Stimulated activated naive CD8-positive, alpha-beta T cell treated with anti-CD3 and anti-CD28 coated beads, Interleukin-15, amount 100 ng/mL, for 72 hours (primary cell): ENCODE measurements at regions not wholly inside any gene's neighbourhood (a gene's known extent, or its start where the extent isn't known, plus 50 kb on each side); places are given as distances from the start of the nearest gene placed in this dataset.
A peak's percentile ranks its signal among the peaks of the same experiment; 100 is the strongest.

Source experiments
- ATAC-seq: fragments of 150-1000 bp; cut with Tn5 transposase; 2 replicates; pipeline ENCODE4 v1.10.0; 2021; ENCODE audit warnings: mild to moderate bottlenecking, moderate library complexity
- DNase-seq, 2 donors: peaks; one replicate each; pipeline ENCODE4 v3.0.0; 2021 to 2022
- H3K27ac Mint-ChIP-seq, 2 donors: one replicate each; pipeline ENCODE4 v1.8.0; 2022; ENCODE audit warnings: mild to moderate bottlenecking in 2 of 2, mixed read lengths in 2 of 2, moderate library complexity in 2 of 2
- H3K27me3 Mint-ChIP-seq: one replicate; pipeline ENCODE4 v1.8.0; 2022; ENCODE audit warnings: mixed read lengths
- H3K4me1 Mint-ChIP-seq: one replicate; pipeline ENCODE4 v1.8.0; 2022; ENCODE audit warnings: mild to moderate bottlenecking, mixed read lengths
- H3K4me3 Mint-ChIP-seq, 2 donors: one replicate each; pipeline ENCODE4 v1.8.0; 2022; ENCODE audit warnings: mild to moderate bottlenecking in 2 of 2, mixed read lengths in 2 of 2, moderate library complexity in 1 of 2
- H3K9me3 Mint-ChIP-seq, 2 donors: one replicate each; pipeline ENCODE4 v1.8.0; 2022; ENCODE audit warnings: mixed read lengths in 2 of 2

DNA sequence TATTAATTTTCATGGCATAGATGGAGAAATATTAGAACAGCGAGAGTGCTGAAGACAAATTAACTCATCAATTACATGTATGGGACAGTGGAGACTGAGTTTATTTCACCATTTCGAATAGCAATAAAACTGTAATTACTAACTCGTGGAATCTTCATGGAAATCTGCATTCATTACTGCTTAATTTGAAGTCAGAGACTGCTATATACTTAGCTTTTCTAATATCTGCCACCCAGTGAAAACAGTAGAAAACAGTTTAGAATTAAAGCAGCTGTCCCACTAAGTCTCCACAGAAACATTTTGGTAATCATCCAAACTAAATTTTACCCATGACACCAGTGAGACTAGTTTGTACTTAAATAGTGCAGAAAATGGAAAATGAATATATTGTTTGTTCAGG is 56.8 kb downstream of the IZUMO3 start:
- DNase-seq (no peak), ATAC-seq (no peak)
- H3K4me3 Mint-ChIP-seq: no peak overlapping the region
- H3K4me1 Mint-ChIP-seq: no peaks in the 10 kb centered on the region
- peaks cover 7 to 12% of the 10 kb centered on the region in 2 donors for H3K9me3 Mint-ChIP-seq
- no peak overlapping the region for H3K27ac Mint-ChIP-seq
- H3K27me3 Mint-ChIP-seq: no peaks in the 10 kb centered on the region

DNA sequence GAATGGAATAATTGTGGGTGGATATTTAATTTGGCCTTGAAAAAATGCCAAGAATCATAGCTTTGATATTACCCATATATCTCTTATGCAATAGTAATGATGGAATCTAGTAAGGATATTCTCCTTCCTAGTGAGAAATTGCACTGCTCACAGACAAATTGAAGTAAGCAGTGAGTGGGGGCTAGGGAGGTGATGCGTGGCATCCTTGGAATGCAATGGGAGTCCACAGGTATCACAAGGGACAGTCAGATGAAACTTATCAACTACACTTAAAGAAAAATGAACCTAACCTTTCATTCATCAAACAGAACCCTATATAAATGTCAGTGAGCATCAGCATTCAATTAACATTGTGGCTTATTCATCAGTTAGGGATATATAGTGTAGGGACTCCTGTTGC is 57.8 kb downstream of the IZUMO3 start:
- Mint-ChIP-seq H3K4me3 (no peak overlapping the region), H3K9me3 (peaks cover 6 to 7% of the 10 kb centered on the region in 2 donors), H3K27me3 (no peaks in the 10 kb centered on the region), H3K4me1 (no peaks in the 10 kb centered on the region), H3K27ac (no peak overlapping the region)
- DNase-seq (no peak), ATAC-seq (no peak)

DNA sequence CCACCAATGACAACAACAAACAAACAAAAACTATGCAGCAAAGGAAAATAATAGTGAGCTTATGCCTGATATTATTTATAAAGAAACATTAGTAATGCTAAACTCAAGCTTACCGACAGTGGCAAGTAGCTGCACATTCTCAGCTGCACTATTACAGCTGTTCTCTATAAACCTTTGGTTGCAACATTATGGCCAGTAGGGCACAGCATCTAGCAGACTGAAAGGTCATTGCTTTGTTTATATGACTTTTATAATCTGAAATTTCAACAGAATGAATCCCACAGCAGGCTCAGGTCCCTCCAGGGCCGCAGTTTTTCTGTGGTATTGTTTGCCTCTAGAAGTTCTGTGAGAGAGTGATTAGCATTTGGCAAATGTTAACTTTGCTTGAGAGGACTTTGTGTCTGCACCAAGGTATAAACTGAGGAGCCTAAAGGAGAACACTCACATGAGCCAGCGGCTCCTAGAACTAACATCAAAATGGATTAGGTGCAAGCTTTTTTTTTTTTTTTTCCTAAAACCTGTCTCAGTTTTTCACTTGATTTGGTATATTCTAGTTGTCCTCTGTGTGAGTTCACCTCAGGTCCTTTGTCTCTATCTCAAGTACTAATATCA is 58.3 kb downstream of the IZUMO3 start:
- Mint-ChIP-seq H3K27me3 (no peaks in the 10 kb centered on the region), H3K4me1 (no peaks in the 10 kb centered on the region), H3K4me3 (no peak overlapping the region), H3K27ac (no peak overlapping the region), H3K9me3 (peaks cover 6 to 7% of the 10 kb centered on the region in 2 donors)
- no peak for DNase-seq
- ATAC-seq: no peak

DNA sequence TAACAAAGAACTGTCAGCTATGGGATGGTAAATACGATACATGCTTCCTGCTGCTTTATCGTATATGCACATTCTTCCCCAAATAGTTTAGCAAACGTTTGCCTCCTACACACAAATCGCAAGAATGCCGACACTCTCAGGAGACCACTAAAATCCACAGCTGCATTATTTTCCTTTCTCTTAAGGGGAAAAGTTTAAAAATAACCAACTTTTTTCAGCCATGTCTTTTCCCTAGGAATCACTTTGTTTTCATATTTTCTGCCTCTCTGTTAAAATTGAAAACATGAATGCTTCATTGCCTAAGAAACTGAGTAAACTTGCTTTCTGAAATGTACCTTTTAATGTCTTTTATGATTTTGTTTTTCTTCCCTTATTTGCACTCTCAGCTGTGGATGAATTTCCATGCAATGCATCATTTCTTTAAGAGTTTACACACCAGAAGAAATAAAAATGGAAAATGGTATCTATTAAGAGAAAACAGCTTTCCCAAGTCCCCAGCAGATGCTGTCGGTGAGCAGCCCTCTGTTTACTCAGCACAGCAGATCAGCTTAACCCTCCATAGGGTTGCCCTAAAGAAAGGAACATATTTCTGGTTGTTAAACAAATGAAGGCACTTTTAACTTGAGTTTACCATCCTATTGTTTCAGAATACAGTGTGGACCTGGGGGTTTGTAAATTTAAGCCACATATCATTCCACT is 66.2 kb downstream of the IZUMO3 start:
- peak overlapping the region in 1 of 2 donors; percentile 76 for H3K27ac Mint-ChIP-seq
- DNase-seq (no peak), ATAC-seq (no peak)
- H3K4me3 Mint-ChIP-seq: no peak overlapping the region
- H3K9me3 Mint-ChIP-seq: peaks cover 13 to 18% of the 10 kb centered on the region in 2 donors
- no peaks in the 10 kb centered on the region for H3K27me3 Mint-ChIP-seq
- H3K4me1 Mint-ChIP-seq: no peaks in the 10 kb centered on the region

DNA sequence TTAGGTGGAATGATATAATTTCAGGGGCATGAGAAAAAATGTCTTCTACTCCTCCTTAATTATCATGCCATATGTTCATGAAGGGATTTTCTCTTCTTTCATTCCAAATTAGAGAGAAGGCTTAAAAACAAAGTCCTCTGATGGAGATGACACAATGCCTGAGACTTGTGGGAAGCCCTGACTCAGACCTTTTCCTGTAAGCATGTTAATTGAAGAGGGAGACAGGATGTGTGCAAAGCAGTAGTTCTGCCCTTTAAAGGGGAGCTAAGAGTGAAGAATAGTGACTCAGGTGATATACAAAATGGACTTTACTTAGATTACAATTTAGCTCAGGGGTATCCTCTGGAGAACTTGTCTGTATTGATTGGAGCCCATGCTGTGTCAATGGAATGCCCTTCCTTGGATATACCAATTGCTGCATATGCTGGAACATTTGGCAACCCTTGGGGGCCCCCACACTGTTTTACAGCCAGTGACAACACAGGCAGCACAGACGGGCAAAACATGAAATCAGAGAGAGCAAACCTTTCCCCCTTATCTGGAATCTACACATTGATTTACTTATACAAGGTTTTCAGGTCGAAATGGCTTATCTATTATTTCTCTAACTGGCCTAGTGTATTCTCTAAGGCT is 81.3 kb downstream of the IZUMO3 start:
- H3K27ac Mint-ChIP-seq: no peak overlapping the region
- DNase-seq (no peak), ATAC-seq (no peak)
- peaks cover 17 to 26% of the 10 kb centered on the region in 2 donors for H3K9me3 Mint-ChIP-seq
- H3K4me1 Mint-ChIP-seq: no peaks in the 10 kb centered on the region
- H3K27me3 Mint-ChIP-seq: no peaks in the 10 kb centered on the region
- H3K4me3 Mint-ChIP-seq: no peak overlapping the region

DNA sequence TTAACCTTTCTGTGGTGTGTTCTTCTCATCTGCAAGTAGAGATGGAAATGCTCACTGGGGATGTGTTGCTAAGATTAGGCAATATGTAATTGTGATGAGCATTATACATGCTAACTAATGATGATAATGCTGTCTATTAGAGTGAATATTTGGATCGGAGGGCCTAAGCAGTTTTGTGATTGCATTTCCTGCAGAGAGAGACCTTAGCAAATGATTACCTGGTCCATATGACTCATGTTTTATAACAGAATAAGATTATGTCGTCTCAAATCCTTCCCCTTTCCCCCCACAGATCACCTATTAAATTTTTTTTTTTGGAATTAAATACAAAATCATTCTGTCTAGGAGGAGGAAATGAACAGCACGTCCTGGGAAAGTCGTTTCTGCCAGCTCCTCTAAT is 82.7 kb downstream of the IZUMO3 start:
- Mint-ChIP-seq H3K27me3 (no peaks in the 10 kb centered on the region), H3K4me1 (no peaks in the 10 kb centered on the region), H3K9me3 (peaks cover 12 to 19% of the 10 kb centered on the region in 2 donors), H3K4me3 (no peak overlapping the region), H3K27ac (peak overlapping the region in 1 of 2 donors; percentile 27)
- DNase-seq (no peak), ATAC-seq (no peak)

DNA sequence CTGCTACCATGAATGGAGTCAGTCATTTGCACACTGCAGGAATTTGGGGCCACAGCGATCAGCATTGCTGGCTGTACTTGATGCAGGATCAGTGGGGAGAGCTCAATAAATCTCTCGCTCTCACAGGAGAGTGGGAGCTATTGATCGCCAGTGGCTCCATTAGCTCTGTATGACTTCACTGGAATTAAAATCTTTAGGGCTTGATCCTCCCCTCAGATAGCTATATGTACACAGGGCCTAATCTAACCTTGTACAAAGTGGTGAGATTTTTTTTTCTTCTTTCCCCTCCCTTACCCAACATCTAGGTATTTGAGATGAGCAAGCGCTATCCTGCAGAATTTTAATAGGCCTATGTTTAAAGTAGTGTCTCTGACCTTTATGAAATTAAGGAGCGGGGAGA is 84.9 kb downstream of the IZUMO3 start:
- Mint-ChIP-seq H3K9me3 (peaks cover 2 to 14% of the 10 kb centered on the region in 2 donors), H3K4me3 (no peak overlapping the region), H3K27me3 (no peaks in the 10 kb centered on the region), H3K27ac (no peak overlapping the region), H3K4me1 (no peaks in the 10 kb centered on the region)
- DNase-seq: no peak
- no peak for ATAC-seq

DNA sequence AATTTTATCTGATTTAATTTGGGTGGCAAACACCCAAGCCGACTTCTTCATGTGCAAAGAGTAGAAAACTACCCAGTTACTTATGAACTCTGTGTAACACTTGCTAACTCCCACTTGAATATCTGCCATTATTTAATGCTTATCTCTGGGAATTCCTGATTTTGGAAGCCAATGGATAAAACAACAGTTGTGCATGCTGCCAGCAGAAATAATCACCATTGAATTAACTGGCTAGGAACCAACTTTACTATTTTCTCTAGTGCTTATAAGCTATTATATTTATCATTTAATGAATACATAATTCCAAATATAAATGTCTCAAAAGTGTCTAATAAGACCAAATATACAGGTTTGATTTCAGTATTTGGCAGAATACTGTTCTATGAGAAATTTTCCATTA is 85.7 kb downstream of the IZUMO3 start:
- H3K4me1 Mint-ChIP-seq: no peaks in the 10 kb centered on the region
- H3K9me3 Mint-ChIP-seq: peaks cover 0 to 11% of the 10 kb centered on the region in 2 donors
- ATAC-seq (no peak), DNase-seq (no peak)
- H3K4me3 Mint-ChIP-seq: no peak overlapping the region
- H3K27me3 Mint-ChIP-seq: no peaks in the 10 kb centered on the region
- H3K27ac Mint-ChIP-seq: no peak overlapping the region

DNA sequence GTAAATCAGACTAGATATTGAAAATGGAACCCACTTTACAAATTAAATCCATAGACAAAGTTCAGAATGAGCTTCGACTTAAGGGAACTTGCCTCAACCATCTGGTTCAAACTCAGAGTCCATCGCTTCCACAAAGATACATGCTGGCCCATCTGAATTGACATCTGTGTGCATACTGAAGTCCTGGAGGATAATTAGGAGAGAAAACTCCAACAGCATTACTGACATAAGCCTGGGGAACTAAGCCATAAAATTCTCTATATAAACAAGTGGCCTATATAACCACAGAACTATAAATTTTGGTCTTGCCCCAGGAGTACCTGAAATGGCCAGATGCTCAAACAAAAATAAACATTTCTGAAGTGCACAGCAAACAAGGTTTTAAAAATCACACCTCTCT is 94.4 kb downstream of the IZUMO3 start:
- DNase-seq: no peak
- Mint-ChIP-seq H3K4me3 (no peak overlapping the region), H3K4me1 (no peaks in the 10 kb centered on the region), H3K27me3 (no peaks in the 10 kb centered on the region), H3K27ac (no peak overlapping the region), H3K9me3 (peaks cover 0 to 15% of the 10 kb centered on the region in 2 donors)
- no peak for ATAC-seq

DNA sequence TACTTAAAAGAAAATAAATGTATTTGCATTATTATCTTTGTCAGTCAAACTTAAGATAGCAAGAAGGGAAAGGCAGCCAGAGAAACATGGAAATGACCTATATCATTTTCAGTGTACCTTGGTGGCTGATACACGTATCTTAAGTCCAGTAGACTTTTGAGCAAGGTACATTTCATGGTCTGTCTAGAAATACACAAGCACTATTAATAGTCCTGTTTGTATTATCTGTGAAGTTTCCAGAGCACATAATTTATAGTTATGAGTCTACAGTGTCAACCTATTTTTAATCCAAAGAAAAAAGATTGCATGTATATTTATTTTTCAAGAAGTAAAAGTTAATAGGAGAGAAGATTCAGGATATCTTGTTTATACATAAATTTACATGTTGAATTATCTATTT is 95.7 kb downstream of the IZUMO3 start:
- Mint-ChIP-seq H3K27me3 (no peaks in the 10 kb centered on the region), H3K4me1 (no peaks in the 10 kb centered on the region), H3K4me3 (no peak overlapping the region), H3K27ac (no peak overlapping the region), H3K9me3 (peaks cover 0 to 28% of the 10 kb centered on the region in 2 donors)
- DNase-seq (no peak), ATAC-seq (no peak)

DNA sequence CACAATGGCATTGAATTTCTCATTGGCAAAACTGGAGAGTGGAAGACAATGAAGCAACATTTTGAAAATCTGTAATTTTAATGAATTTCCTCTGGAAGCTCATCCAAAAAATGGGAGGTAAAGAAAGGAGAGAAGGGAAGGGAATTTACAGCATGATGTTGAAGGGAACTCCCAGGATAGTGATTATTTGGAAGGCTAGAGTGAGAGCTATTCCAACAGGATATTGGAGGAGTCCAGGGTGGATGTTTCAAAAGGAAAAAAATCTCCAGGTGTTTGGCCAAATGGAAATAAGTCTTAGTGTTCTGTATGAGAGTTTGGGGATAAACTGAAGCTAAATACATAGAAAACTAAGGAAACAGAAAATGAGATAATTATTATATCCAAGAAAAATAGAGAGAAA is 106.2 kb downstream of the IZUMO3 start:
- Mint-ChIP-seq H3K9me3 (peaks cover 6 to 7% of the 10 kb centered on the region in 2 donors), H3K27ac (no peak overlapping the region), H3K4me1 (no peaks in the 10 kb centered on the region), H3K4me3 (no peak overlapping the region), H3K27me3 (no peaks in the 10 kb centered on the region)
- DNase-seq (no peak), ATAC-seq (no peak)

DNA sequence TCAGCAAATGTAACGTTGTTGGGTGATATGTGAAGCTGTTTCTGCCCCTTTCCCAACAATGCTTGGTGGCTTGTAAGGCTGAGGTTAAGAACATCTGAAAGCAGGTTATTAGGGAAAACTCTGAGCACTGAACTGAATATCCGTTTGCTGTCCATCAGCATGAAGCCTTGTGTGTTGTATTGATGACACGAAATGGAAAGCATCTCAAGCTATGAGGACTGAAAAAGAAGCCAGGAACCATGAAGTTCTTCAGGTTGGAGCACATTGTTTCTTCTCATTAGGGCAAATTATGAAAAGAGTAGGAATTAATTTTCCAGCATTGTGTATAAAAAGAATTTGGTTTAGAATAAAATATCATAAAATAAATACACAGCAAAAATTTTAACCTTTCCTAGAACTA is 106.8 kb downstream of the IZUMO3 start:
- Mint-ChIP-seq H3K4me3 (no peak overlapping the region), H3K9me3 (peaks cover 7 to 11% of the 10 kb centered on the region in 2 donors), H3K27ac (no peak overlapping the region), H3K27me3 (no peaks in the 10 kb centered on the region), H3K4me1 (no peaks in the 10 kb centered on the region)
- DNase-seq (no peak), ATAC-seq (no peak)

DNA sequence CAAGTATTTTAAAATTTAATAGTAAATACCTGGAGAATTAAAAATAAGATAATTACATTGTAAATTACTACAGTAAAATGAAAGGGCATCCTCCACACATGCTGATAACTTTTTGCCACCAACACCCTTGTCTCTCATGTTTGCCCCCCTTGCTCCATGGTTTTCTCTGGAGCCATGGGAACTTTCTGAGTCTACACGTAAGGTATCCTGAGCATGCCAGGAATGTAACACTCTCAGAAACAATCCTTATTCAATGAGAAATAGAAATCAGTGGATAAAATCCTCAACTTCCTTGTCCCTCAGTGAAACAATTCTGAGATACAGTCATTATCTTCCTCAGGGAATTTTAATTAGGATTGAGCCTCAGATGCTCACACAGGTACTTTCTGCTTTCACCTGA is 108.9 kb downstream of the IZUMO3 start:
- H3K27me3 Mint-ChIP-seq: no peaks in the 10 kb centered on the region
- ATAC-seq (no peak), DNase-seq (no peak)
- H3K9me3 Mint-ChIP-seq: peaks cover 6 to 16% of the 10 kb centered on the region in 2 donors
- no peak overlapping the region for H3K4me3 Mint-ChIP-seq
- H3K4me1 Mint-ChIP-seq: no peaks in the 10 kb centered on the region
- H3K27ac Mint-ChIP-seq: no peak overlapping the region

DNA sequence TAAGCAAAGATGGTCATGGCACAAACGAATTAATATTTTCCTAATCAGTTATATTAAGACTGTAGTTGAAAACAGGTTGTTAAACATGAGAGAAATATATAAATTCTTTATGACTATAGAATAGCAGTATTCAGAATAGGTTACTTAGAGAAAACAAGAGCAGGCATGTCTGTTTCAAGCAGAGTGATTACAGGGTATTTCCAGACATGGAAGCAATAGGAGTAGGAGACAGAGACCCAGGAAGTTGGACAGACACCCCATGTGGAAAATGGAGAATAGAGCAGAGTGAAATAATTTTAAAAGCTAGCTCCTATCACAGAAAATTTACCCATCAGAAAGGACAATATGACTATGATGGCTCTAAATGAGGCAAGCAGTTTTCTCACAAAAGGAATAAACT is 111.5 kb downstream of the IZUMO3 start:
- DNase-seq (no peak), ATAC-seq (no peak)
- Mint-ChIP-seq H3K9me3 (peaks cover 6 to 16% of the 10 kb centered on the region in 2 donors), H3K4me1 (no peaks in the 10 kb centered on the region), H3K27me3 (no peaks in the 10 kb centered on the region), H3K27ac (no peak overlapping the region), H3K4me3 (no peak overlapping the region)

DNA sequence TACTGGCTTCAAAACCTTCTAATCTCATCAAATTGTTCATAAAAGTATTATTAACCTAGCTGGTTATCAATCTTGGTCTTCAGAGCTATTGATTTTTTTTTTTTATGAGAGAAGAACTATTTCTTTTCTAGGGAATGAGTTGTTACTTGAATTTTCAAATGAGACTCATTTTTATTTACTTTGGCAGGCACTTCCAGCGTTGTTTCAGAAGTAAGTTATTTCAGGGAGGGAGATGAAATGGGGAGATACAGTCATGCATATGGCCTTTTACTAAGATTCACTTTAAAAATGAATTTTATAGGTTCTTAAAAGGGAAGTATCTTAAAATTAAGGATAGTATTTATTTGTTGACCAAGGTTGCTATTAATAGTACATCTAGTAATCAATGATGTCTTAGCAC is 129.6 kb downstream of the IZUMO3 start:
- no peaks in the 10 kb centered on the region for H3K4me1 Mint-ChIP-seq
- no peak for DNase-seq

DNA sequence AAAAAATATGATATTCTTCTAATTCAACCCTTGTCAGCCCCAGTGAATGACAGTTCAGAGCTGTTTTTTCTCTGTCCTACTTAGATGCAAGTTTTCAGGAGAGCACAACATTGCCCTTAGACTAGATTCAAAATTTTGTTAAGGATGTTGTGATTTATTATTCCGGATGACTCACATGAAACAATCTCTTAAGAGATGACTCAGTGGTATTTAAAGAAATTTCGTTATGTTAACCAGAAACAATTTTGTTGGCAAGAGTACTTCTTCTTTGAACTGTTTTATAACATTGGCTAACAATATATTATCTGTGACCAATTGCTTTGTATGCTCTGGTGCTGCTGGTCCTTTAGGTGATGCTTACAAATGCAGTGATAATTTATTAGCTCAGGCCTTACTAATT is 132.0 kb downstream of the IZUMO3 start:
- no peak overlapping the region for H3K27ac Mint-ChIP-seq
- ATAC-seq (no peak), DNase-seq (no peak)
- peaks cover 16 to 22% of the 10 kb centered on the region in 2 donors for H3K9me3 Mint-ChIP-seq
- H3K27me3 Mint-ChIP-seq: no peaks in the 10 kb centered on the region
- no peaks in the 10 kb centered on the region for H3K4me1 Mint-ChIP-seq
- no peak overlapping the region for H3K4me3 Mint-ChIP-seq

More for the DNA sequence above, 129.6 kb downstream of the IZUMO3 start:
- H3K4me3 Mint-ChIP-seq: no peak overlapping the region
- H3K27ac Mint-ChIP-seq: no peak overlapping the region
- H3K9me3 Mint-ChIP-seq: peaks cover 14 to 15% of the 10 kb centered on the region in 2 donors
- no peak for ATAC-seq
- no peaks in the 10 kb centered on the region for H3K27me3 Mint-ChIP-seq
